Neural cell (in vitro differentiated cells): ENCODE measurements at regions not wholly inside any gene's neighbourhood (a gene's known extent, or its start where the extent isn't known, plus 50 kb on each side); places are given as distances from the start of the nearest gene placed in this dataset.

ENCODE experiments used
- H2AFZ ChIP-seq: fragments of 200-600, 300-800 bp; sonication (generic), shearing (Covaris generic); 2 replicates; pipeline ENCODE4 v1.6.0; 2014; ENCODE audit warnings: low read depth, mild to moderate bottlenecking, antibody characterized with exemption, low read length, moderate library complexity
- H3F3A ChIP-seq: fragments of 200-600 bp; shearing (Covaris generic); 2 replicates; pipeline ENCODE4 v1.6.1; 2016; ENCODE audit warnings: mild to moderate bottlenecking, moderate library complexity, mixed read lengths, antibody characterized with exemption, low read length; ENCODE audit not compliant: insufficient read depth, poor library complexity, severe bottlenecking
- H3K27ac ChIP-seq: fragments of 200-600, 300-800 bp; sonication (generic), shearing (Covaris generic); 2 replicates; pipeline ENCODE4 v1.5.1; 2014; ENCODE audit warnings: mild to moderate bottlenecking, low read length, moderate library complexity
- H3K27me3 ChIP-seq: fragments of 300-800, 200-600 bp; sonication (generic), shearing (Covaris generic); 2 replicates; pipeline ENCODE4 v1.6.0; 2014; ENCODE audit warnings: mild to moderate bottlenecking, low read depth, low read length, moderate library complexity; ENCODE audit not compliant: insufficient read depth
- H3K36me3 ChIP-seq: fragments of 300-800, 200-600 bp; sonication (generic), shearing (Covaris generic); 2 replicates; pipeline ENCODE4 v1.5.1; 2014; ENCODE audit warnings: mild to moderate bottlenecking, antibody characterized with exemption, low read length, moderate library complexity; ENCODE audit not compliant: insufficient read depth
- H3K4me2 ChIP-seq: fragments of 300-800, 200-600 bp; sonication (generic), shearing (Covaris generic); 2 replicates; pipeline ENCODE4 v1.6.0; 2014; ENCODE audit warnings: mild to moderate bottlenecking, low read length
- H3K4me3 ChIP-seq: fragments of 300-800, 200-600 bp; sonication (generic), shearing (Covaris generic); 2 replicates; pipeline ENCODE4 v1.5.1; 2014; ENCODE audit warnings: mild to moderate bottlenecking, low read length, moderate library complexity
- H3K79me2 ChIP-seq: fragments of 200-600 bp; shearing (Covaris generic); replicated peaks from 2 replicates; pipeline ENCODE4 v1.6.0; 2014; ENCODE audit warnings: mild to moderate bottlenecking, low read length, moderate library complexity; ENCODE audit not compliant: insufficient read depth
- H3K9ac ChIP-seq: fragments of 300-800, 200-600 bp; sonication (generic), shearing (Covaris generic); 2 replicates; pipeline ENCODE4 v1.6.1; 2016; ENCODE audit warnings: mild to moderate bottlenecking, low read length, mixed read lengths
- H3K9me2 ChIP-seq: fragments of 200-600 bp; shearing (Covaris generic); 2 replicates; pipeline ENCODE4 v1.6.1; 2016; ENCODE audit warnings: mild to moderate bottlenecking, low read length, mixed read lengths; ENCODE audit not compliant: insufficient read depth
- H3K9me3 ChIP-seq: fragments of 200-600, 300-800 bp; sonication (generic), shearing (Covaris generic); 2 replicates; pipeline ENCODE4 v1.6.1; 2016; ENCODE audit warnings: mild to moderate bottlenecking, mixed run types, low read length, moderate library complexity, mixed read lengths
- H4K20me1 ChIP-seq: fragments of 200-600 bp; shearing (Covaris generic); 2 replicates; pipeline ENCODE4 v1.6.1; 2016; ENCODE audit warnings: mild to moderate bottlenecking, mixed run types; ENCODE audit not compliant: insufficient read depth
- CTCF ChIP-seq: fragments of 450-650 bp; IDR thresholded peaks from 2 replicates; pipeline ENCODE4 v1.5.1; 2014; ENCODE audit warnings: antibody characterized with exemption, mild to moderate bottlenecking, moderate library complexity; ENCODE audit not compliant: poor library complexity, severe bottlenecking
- EP300 ChIP-seq: fragments of 450-650 bp; conservative IDR thresholded peaks from 2 replicates; pipeline ENCODE4 v1.6.1; 2014; ENCODE audit warnings: antibody characterized with exemption, mild to moderate bottlenecking, moderate library complexity; ENCODE audit not compliant: poor library complexity, severe bottlenecking
- EZH2 ChIP-seq: fragments of 200-600, 300-800 bp; shearing (Covaris generic), sonication (generic); IDR thresholded peaks from 2 replicates; pipeline ENCODE4 v1.6.1; 2014; ENCODE audit warnings: antibody characterized with exemption, low read length, borderline replicate concordance, mild to moderate bottlenecking; ENCODE audit not compliant: insufficient read depth, poor library complexity, severe bottlenecking
- MXI1 ChIP-seq: fragments of 450-650 bp; conservative IDR thresholded peaks from 2 replicates; pipeline ENCODE4 v1.6.1; 2014; ENCODE audit warnings: antibody characterized with exemption, mild to moderate bottlenecking; ENCODE audit not compliant: poor library complexity, severe bottlenecking
- POLR2AphosphoS5 ChIP-seq: IDR thresholded peaks from 2 replicates; pipeline ENCODE4 v1.6.1; 2012
- RAD21 ChIP-seq: fragments of 450-650 bp; conservative IDR thresholded peaks from 2 replicates; pipeline ENCODE4 v1.6.1; 2014; ENCODE audit warnings: antibody characterized with exemption, mild to moderate bottlenecking, moderate library complexity
- REST ChIP-seq: IDR thresholded peaks from 2 replicates; pipeline ENCODE4 v1.6.1; 2012; ENCODE audit warnings: borderline replicate concordance
- SMC3 ChIP-seq: fragments of 450-650 bp; conservative IDR thresholded peaks from 2 replicates; pipeline ENCODE4 v1.6.1; 2014; ENCODE audit warnings: antibody characterized with exemption, mild to moderate bottlenecking, moderate library complexity; ENCODE audit not compliant: poor library complexity
- TAF1 ChIP-seq: IDR thresholded peaks from 2 replicates; pipeline ENCODE4 v1.6.1; 2012; ENCODE audit warnings: low read depth

- Histone ChIP-seq H3K9me3 (no peaks in the 10 kb centered on the region), H3K27ac (no peak overlapping the region), H3K9ac (no peak overlapping the region), H3K79me2 (peaks cover 4% of the 10 kb centered on the region), H3K4me3 (no peak overlapping the region), H3K9me2 (no peaks in the 10 kb centered on the region), H2AFZ (no peak overlapping the region), H3F3A (no peaks in the 10 kb centered on the region), H3K36me3 (peaks cover 9% of the 10 kb centered on the region), H4K20me1 (no peaks in the 10 kb centered on the region), H3K4me2 (no peak overlapping the region), H3K27me3 (no peaks in the 10 kb centered on the region)
- TF ChIP-seq EZH2 (no peak), POLR2AphosphoS5 (no peak), EP300 (no peak), RAD21 (no peak), SMC3 (no peak), TAF1 (no peak), CTCF (no peak), REST (no peak), MXI1 (no peak)
Measured at GRCh38 chr7:149562602-149563001, 65.0 kb upstream of the ZNF746 start.

- Histone ChIP-seq H3K27me3 (no peaks in the 10 kb centered on the region), H3K9me2 (no peaks in the 10 kb centered on the region), H3K9ac (no peak overlapping the region), H3K4me2 (no peak overlapping the region), H4K20me1 (no peaks in the 10 kb centered on the region), H3F3A (no peaks in the 10 kb centered on the region), H2AFZ (no peak overlapping the region), H3K27ac (no peak overlapping the region), H3K9me3 (no peaks in the 10 kb centered on the region), H3K36me3 (peaks cover 5% of the 10 kb centered on the region), H3K4me3 (no peak overlapping the region), H3K79me2 (peaks cover 4% of the 10 kb centered on the region)
- TF ChIP-seq MXI1 (no peak), POLR2AphosphoS5 (no peak), EZH2 (no peak), CTCF (no peak), TAF1 (no peak), EP300 (no peak), REST (no peak), RAD21 (no peak), SMC3 (no peak)
Measured at GRCh38 chr7:149561072-149561471, 63.5 kb upstream of the ZNF746 start.
